SK-N-SH (cell line): ENCODE measurements at regions not wholly inside any gene's neighbourhood (a gene's known extent, or its start where the extent isn't known, plus 50 kb on each side); places are given as distances from the start of the nearest gene placed in this dataset.

Experiments used
- CTCF ChIA-PET: fragments of 300-600, 350-600 bp; formaldehyde crosslinking; extraction: SDS; loops from one replicate; lab custom pipeline; 2021; lab: Yijun Ruan, JAX
- POLR2A ChIA-PET: fragments of 350-600 bp; sonication (Branson Sonifier 250); formaldehyde crosslinking; extraction: SDS; loops from one replicate; lab custom pipeline; 2020; ENCODE audit warnings: antibody characterized with exemption, inconsistent platforms; lab: Yijun Ruan, JAX
- DNase-seq: peaks from one replicate; pipeline ENCODE4 v3.0.0; 2012
- H2AFZ ChIP-seq: fragments of 200-600 bp; sonication (generic); 2 replicates; pipeline ENCODE4 v1.8.1; 2016; ENCODE audit warnings: antibody characterized with exemption, mild to moderate bottlenecking, low read depth
- H3F3A ChIP-seq: fragments of 200-600 bp; sonication (generic); replicated peaks from 2 replicates; pipeline ENCODE3; 2016; ENCODE audit warnings: antibody characterized with exemption, mild to moderate bottlenecking; ENCODE audit not compliant: insufficient read depth
- H3K27ac ChIP-seq, 2 experiments: fragments of 200-500 bp in 1 of 2; fragments of 200-600 bp in 1 of 2; sonication (Bioruptor generic) in 1 of 2; sonication (generic), shearing (Covaris generic) in 1 of 2; 2 replicates each; pipeline versions ENCODE4 v1.5.1 to v1.6.1; 2014 to 2016; ENCODE audit warnings: low read depth in 2 of 2, inconsistent platforms in 1 of 2, low read length in 1 of 2, mild to moderate bottlenecking in 1 of 2, mixed read lengths in 1 of 2
- H3K27me3 ChIP-seq: fragments of 200-600 bp; sonication (generic), shearing (Covaris generic); 2 replicates; pipeline ENCODE4 v1.6.1; 2016; ENCODE audit warnings: mixed run types; ENCODE audit not compliant: insufficient read depth
- H3K36me3 ChIP-seq, 2 experiments: fragments of 200-500 bp in 1 of 2; fragments of 200-600 bp in 1 of 2; sonication (Bioruptor generic) in 1 of 2; sonication (generic) in 1 of 2; replicated peaks in 1 of 2; 2 replicates each; pipeline versions ENCODE3 to v1.5.1; 2014 to 2016; ENCODE audit warnings: low read length in 1 of 2, mild to moderate bottlenecking in 1 of 2; ENCODE audit not compliant: insufficient read depth in 2 of 2, control insufficient read depth in 1 of 2
- H3K4me1 ChIP-seq, 2 experiments: fragments of 200-500 bp in 1 of 2; fragments of 200-600 bp in 1 of 2; sonication (Bioruptor generic) in 1 of 2; sonication (generic), shearing (Covaris generic) in 1 of 2; 2 replicates each; pipeline versions ENCODE4 v1.5.1 to v1.6.1; 2014 to 2016; ENCODE audit warnings: low read depth in 1 of 2, low read length in 1 of 2, mixed run types in 1 of 2; ENCODE audit not compliant: insufficient read depth in 2 of 2, control insufficient read depth in 1 of 2
- H3K4me2 ChIP-seq: fragments of 200-600 bp; sonication (generic), shearing (Covaris generic); 2 replicates; pipeline ENCODE4 v1.6.1; 2017; ENCODE audit warnings: mixed run types
- H3K4me3 ChIP-seq, 2 experiments: fragments of 200-500 bp in 1 of 2; fragments of 200-600 bp in 1 of 2; sonication (Bioruptor generic) in 1 of 2; sonication (generic), shearing (Covaris generic) in 1 of 2; 2 replicates each; pipeline versions ENCODE4 v1.5.1 to v1.8.1; 2014 to 2016; ENCODE audit warnings: low read depth in 2 of 2, inconsistent platforms in 1 of 2, low read length in 1 of 2, mild to moderate bottlenecking in 1 of 2, mixed read lengths in 1 of 2, moderate library complexity in 1 of 2
- H3K79me2 ChIP-seq: fragments of 200-600 bp; sonication (generic); 2 replicates; pipeline ENCODE4 v1.8.1; 2017; ENCODE audit warnings: mild to moderate bottlenecking; ENCODE audit not compliant: insufficient read depth
- H3K9ac ChIP-seq: fragments of 200-600 bp; sonication (generic); 2 replicates; pipeline ENCODE4 v1.6.1; 2017; ENCODE audit warnings: mixed run types
- H3K9me2 ChIP-seq: fragments of 200-600 bp; sonication (generic); 2 replicates; pipeline ENCODE4 v1.6.1; 2017; ENCODE audit warnings: mixed run types
- H3K9me3 ChIP-seq: fragments of 200-600 bp; sonication (generic); 2 replicates; pipeline ENCODE4 v1.6.1; 2017; ENCODE audit warnings: mixed run types, mild to moderate bottlenecking, moderate library complexity
- H4K20me1 ChIP-seq: fragments of 200-600 bp; sonication (generic); 2 replicates; pipeline ENCODE4 v1.6.1; 2017; ENCODE audit warnings: mild to moderate bottlenecking, mixed run types; ENCODE audit not compliant: insufficient read depth
- CTCF ChIP-seq: fragments of 200-600 bp; sonication (generic); IDR thresholded peaks from 2 replicates; pipeline ENCODE4 v1.6.1; 2017; ENCODE audit warnings: antibody characterized with exemption, mild to moderate bottlenecking, moderate library complexity
- ELF1 ChIP-seq: IDR thresholded peaks from 2 replicates; pipeline ENCODE4 v1.4.0; 2012
- EZH2phosphoT487 ChIP-seq: fragments of 200-600 bp; sonication (generic); IDR thresholded peaks from 2 replicates; pipeline ENCODE4 v1.6.1; 2017; ENCODE audit warnings: low read depth, mixed run types, mild to moderate bottlenecking, antibody characterized with exemption, moderate library complexity, borderline replicate concordance
- FOSL2 ChIP-seq: IDR thresholded peaks from 2 replicates; pipeline ENCODE4 v1.4.0; 2012; ENCODE audit warnings: low read depth, mild to moderate bottlenecking, moderate library complexity, borderline replicate concordance
- FOXJ3 ChIP-seq: sonication (generic); formaldehyde crosslinking; IDR thresholded peaks from 2 replicates; pipeline ENCODE4 v1.5.1; 2020; ENCODE audit warnings: mild to moderate bottlenecking, missing genetic modification reagents
- FOXM1 ChIP-seq: IDR thresholded peaks from 2 replicates; pipeline ENCODE4 v1.4.0; 2012; ENCODE audit warnings: low read depth, mild to moderate bottlenecking
- GATA2 ChIP-seq: sonication (generic); formaldehyde crosslinking; IDR thresholded peaks from 2 replicates; pipeline ENCODE4 v1.5.0; 2020; ENCODE audit warnings: mild to moderate bottlenecking, missing genetic modification reagents
- IRF3 ChIP-seq: fragments of 150-350 bp; IDR thresholded peaks from 2 replicates; pipeline ENCODE4 v1.6.1; 2016; ENCODE audit warnings: mild to moderate bottlenecking, low read depth, low read length
- JUND ChIP-seq: IDR thresholded peaks from 2 replicates; pipeline ENCODE4 v1.4.0; 2012
- MAX ChIP-seq: IDR thresholded peaks from 2 replicates; pipeline ENCODE4 v1.4.0; 2012; ENCODE audit warnings: low read depth
- MEF2A ChIP-seq: IDR thresholded peaks from 2 replicates; pipeline ENCODE4 v1.4.0; 2012; ENCODE audit warnings: low read depth, borderline replicate concordance
- MXI1 ChIP-seq: IDR thresholded peaks from 2 replicates; pipeline ENCODE4 v1.6.1; 2012; ENCODE audit warnings: mild to moderate bottlenecking, low read depth, low read length, improper control_type of control experiment
- NFIC ChIP-seq: IDR thresholded peaks from 2 replicates; pipeline ENCODE4 v1.4.0; 2012; ENCODE audit warnings: borderline replicate concordance
- RAD21 ChIP-seq: IDR thresholded peaks from 2 replicates; pipeline ENCODE4 v1.6.1; 2012; ENCODE audit warnings: mild to moderate bottlenecking, low read length
- RCOR1 ChIP-seq: fragments of 150-350 bp; IDR thresholded peaks from 2 replicates; pipeline ENCODE4 v1.6.1; 2017; ENCODE audit warnings: antibody characterized with exemption, low read length
- REST ChIP-seq: IDR thresholded peaks from 2 replicates; pipeline ENCODE4 v1.6.1; 2012; ENCODE audit warnings: mild to moderate bottlenecking, low read depth, low read length, moderate library complexity
- RFX5 ChIP-seq: IDR thresholded peaks from 2 replicates; pipeline ENCODE4 v1.6.1; 2012; ENCODE audit warnings: mild to moderate bottlenecking, improper control_type of control experiment, low read length
- RXRA ChIP-seq: IDR thresholded peaks from 2 replicates; pipeline ENCODE4 v1.4.0; 2012; ENCODE audit warnings: low read depth, mild to moderate bottlenecking, borderline replicate concordance
- SIN3A ChIP-seq: IDR thresholded peaks from 2 replicates; pipeline ENCODE4 v1.6.1; 2012; ENCODE audit warnings: low read depth, mild to moderate bottlenecking, low read length, moderate library complexity, borderline replicate concordance
- TAF1 ChIP-seq: IDR thresholded peaks from 2 replicates; pipeline ENCODE4 v1.6.1; 2012; ENCODE audit warnings: low read depth, mild to moderate bottlenecking, low read length, moderate library complexity, borderline replicate concordance
- TCF12 ChIP-seq: IDR thresholded peaks from 2 replicates; pipeline ENCODE4 v1.4.0; 2012
- TEAD4 ChIP-seq: IDR thresholded peaks from 2 replicates; pipeline ENCODE4 v1.4.0; 2012; ENCODE audit warnings: mild to moderate bottlenecking, borderline replicate concordance; ENCODE audit not compliant: insufficient read depth
- USF1 ChIP-seq: IDR thresholded peaks from 2 replicates; pipeline ENCODE4 v1.4.0; 2012; ENCODE audit warnings: low read depth, borderline replicate concordance
- YY1 ChIP-seq: IDR thresholded peaks from 2 replicates; pipeline ENCODE4 v1.4.0; 2012; ENCODE audit warnings: low read depth, mild to moderate bottlenecking
- ZBTB33 ChIP-seq: IDR thresholded peaks from 2 replicates; pipeline ENCODE4 v1.4.0; 2012; ENCODE audit warnings: low read depth, borderline replicate concordance
- WGBS: methylation state at CpG from one replicate; pipeline ENCODE4 v1.1.6; 2017; ENCODE audit warnings: low lambda C conversion rate; 5-methylcytosine and 5-hydroxymethylcytosine counted together

GRCh38 chr3:150180334-150180733, 209.6 kb upstream of the PFN2 start:
- Histone ChIP-seq H3K9me2 (no peaks in the 10 kb centered on the region), H2AFZ (no peak overlapping the region; the same call in 1 of the 2 replicates), H3K79me2 (no peaks in the 10 kb centered on the region), H3K9me3 (no peaks in the 10 kb centered on the region), H3K9ac (no peak overlapping the region), H3K4me3 (no peak overlapping the region), H3K27ac (peak overlapping the region; percentile 63 to 84; a peak in 3 of 4 replicates), H4K20me1 (no peaks in the 10 kb centered on the region), H3K27me3 (no peaks in the 10 kb centered on the region), H3K4me1 (peaks cover 5 to 15% of the 10 kb centered on the region in 2 experiments; a peak in 2 of 4 replicates), H3K36me3 (no peaks in the 10 kb centered on the region), H3F3A (peaks cover 23% of the 10 kb centered on the region), H3K4me2 (no peak overlapping the region; the same call in 1 of the 2 replicates)
- 13% methylated on average over 1 of the region's 1 CpG for WGBS
- CTCF ChIA-PET, result interaction anchor here (1.3 kb wide), 1 partner anchor 213 kb away, joined by 7 read pairs; no protein-coding TSS in a partner anchor
- POLR2A ChIA-PET, result no interaction called here
- no peak for DNase-seq
- TF ChIP-seq REST (no peak), ELF1 (peak; percentile 11; the same call in 1 of the 2 replicates), GATA2 (CRISPR knock-in tag) (no peak), RXRA (peak; percentile 44; the same call in 1 of the 2 replicates), RAD21 (no peak), TCF12 (peak; percentile 96), EZH2phosphoT487 (no peak), FOXM1 (peak; percentile 58; the same call in 1 of the 2 replicates), ZBTB33 (no peak), MEF2A (no peak), RCOR1 (no peak), FOSL2 (peak; percentile 4; the same call in 1 of the 2 replicates), RFX5 (no peak), MAX (0 out of 2 replicates have a peak, but pooled peaks have one; percentile 18), YY1 (no peak), USF1 (no peak), TEAD4 (no peak; the same call in none of the 2 replicates), NFIC (peak; percentile 86), TAF1 (no peak), IRF3 (no peak), CTCF (no peak), SIN3A (0 out of 2 replicates have a peak, but pooled peaks have one; percentile 33), FOXJ3 (CRISPR knock-in tag) (no peak), MXI1 (no peak), JUND (peak; percentile 53; the same call in 1 of the 2 replicates)
